Activated naive CD4-positive, alpha-beta T cell treated with anti-CD3 and anti-CD28 coated beads for 36 hours (primary cell): ENCODE measurements at regions not wholly inside any gene's neighbourhood (a gene's known extent, or its start where the extent isn't known, plus 50 kb on each side); places are given as distances from the start of the nearest gene placed in this dataset.
"Not testable (repeated sequence)": the region's sequence is repeated elsewhere in the genome, so short reads cannot be mapped to it uniquely, and the experiment has no call there.

Experiments used
- CTCF ChIA-PET: fragments of 350-600 bp; sonication (Branson Sonifier 250); formaldehyde crosslinking; loops from one replicate; lab custom pipeline; 2021; ENCODE audit warnings: antibody characterized with exemption; lab: Charles Lee
- DNase-seq: peaks from one replicate; pipeline ENCODE4 v3.0.0-alpha.2; 2020
- H3K27ac Mint-ChIP-seq: one replicate; pipeline ENCODE4 v1.8.0; 2021; ENCODE audit warnings: mild to moderate bottlenecking, mixed read lengths
- H3K27me3 Mint-ChIP-seq: one replicate; pipeline ENCODE4 v1.8.0; 2021; ENCODE audit warnings: low read depth, mixed read lengths
- H3K36me3 Mint-ChIP-seq: one replicate; pipeline ENCODE4 v1.8.0; 2021; ENCODE audit warnings: low read depth, mixed read lengths
- H3K4me1 Mint-ChIP-seq: one replicate; pipeline ENCODE4 v1.8.0; 2021; ENCODE audit warnings: low read depth, mixed read lengths
- H3K4me3 Mint-ChIP-seq: one replicate; pipeline ENCODE4 v1.8.0; 2021; ENCODE audit warnings: mild to moderate bottlenecking, moderate library complexity, mixed read lengths
- H3K9me3 Mint-ChIP-seq: one replicate; pipeline ENCODE4 v1.8.0; 2021; ENCODE audit warnings: mixed read lengths
- intact Hi-C: fragments of 100-400 bp; cut with micrococcal nuclease; formaldehyde crosslinking; loops from one replicate; pipeline ENCODE4 v1.15.1; 2023

DNA sequence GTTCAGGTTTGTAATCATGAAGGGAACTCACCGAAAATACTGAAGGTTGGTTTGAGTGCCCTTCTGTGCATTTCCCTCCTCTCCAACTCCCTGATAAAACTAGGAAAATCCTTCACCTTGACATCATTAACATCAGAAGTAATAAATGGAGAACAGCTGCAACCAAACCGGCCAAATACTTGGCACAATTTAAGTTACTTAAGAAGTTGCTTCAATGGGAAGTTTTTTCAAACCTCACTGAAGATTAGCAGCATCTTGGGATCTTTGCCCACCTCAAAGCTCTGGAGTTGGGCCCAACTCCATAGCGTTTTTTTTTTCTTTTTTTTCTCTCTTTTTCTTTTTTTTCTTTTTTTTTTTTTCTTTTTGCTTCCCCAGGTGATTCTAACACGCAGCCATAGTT is 784.8 kb downstream of the KCNA4 start:
- H3K36me3 Mint-ChIP-seq: no peaks in the 10 kb centered on the region
- DNase-seq: no peak
- no peaks in the 10 kb centered on the region for H3K27me3 Mint-ChIP-seq
- no peak overlapping the region for H3K27ac Mint-ChIP-seq
- H3K4me1 Mint-ChIP-seq: no peaks in the 10 kb centered on the region
- CTCF ChIA-PET: no interaction called here
- H3K9me3 Mint-ChIP-seq: peaks cover 14% of the 10 kb centered on the region
- H3K4me3 Mint-ChIP-seq: no peak overlapping the region
- intact Hi-C loops: no loop called here

DNA sequence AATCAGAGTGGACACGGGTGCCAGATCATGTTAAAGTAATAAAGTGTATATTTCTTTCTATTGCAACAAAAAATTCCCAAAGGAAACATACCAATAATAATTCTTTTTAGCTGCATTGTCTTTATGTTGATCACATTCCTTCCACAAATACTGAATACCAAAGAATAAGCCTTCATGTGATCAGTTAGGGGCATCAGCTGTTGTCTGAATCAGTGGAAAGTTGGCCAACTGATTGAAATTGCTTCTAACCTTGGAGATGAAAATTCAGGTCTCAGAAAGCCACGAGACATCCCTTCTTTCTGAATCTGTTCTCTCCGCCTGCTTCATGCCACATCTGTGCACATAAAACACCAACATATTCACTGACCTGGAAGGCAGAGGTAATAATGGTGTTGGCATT is 785.2 kb downstream of the KCNA4 start:
- Mint-ChIP-seq H3K9me3 (peaks cover 13% of the 10 kb centered on the region), H3K4me1 (no peaks in the 10 kb centered on the region), H3K36me3 (no peaks in the 10 kb centered on the region), H3K27me3 (no peaks in the 10 kb centered on the region), H3K4me3 (no peak overlapping the region), H3K27ac (no peak overlapping the region)
- DNase-seq: no peak
- intact Hi-C loops: no loop called here
- CTCF ChIA-PET: no interaction called here

DNA sequence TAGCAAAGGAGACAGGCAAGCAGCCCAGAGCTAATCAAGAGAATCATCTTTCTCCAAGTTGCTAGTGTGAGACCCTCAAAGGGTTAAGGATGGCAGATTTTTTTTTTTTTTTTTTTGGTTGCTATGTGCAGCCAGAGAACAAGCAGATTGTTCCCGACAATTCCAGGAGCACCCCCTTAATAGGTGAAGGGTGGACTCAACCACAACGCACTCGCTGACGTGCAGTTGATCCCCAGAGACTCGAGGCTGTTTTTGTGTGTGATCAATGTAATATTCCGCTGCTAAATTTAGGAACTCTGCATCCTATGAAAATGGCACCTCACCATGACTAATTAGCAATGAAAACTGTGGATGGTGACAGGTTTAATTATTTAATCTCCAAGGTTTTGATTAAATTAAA is 789.0 kb downstream of the KCNA4 start:
- Mint-ChIP-seq H3K27ac (no peak overlapping the region), H3K4me1 (no peaks in the 10 kb centered on the region), H3K4me3 (no peak overlapping the region), H3K9me3 (peaks cover 7% of the 10 kb centered on the region), H3K36me3 (no peaks in the 10 kb centered on the region), H3K27me3 (no peaks in the 10 kb centered on the region)
- CTCF ChIA-PET: no interaction called here
- DNase-seq: no peak
- intact Hi-C loops: no loop called here

DNA sequence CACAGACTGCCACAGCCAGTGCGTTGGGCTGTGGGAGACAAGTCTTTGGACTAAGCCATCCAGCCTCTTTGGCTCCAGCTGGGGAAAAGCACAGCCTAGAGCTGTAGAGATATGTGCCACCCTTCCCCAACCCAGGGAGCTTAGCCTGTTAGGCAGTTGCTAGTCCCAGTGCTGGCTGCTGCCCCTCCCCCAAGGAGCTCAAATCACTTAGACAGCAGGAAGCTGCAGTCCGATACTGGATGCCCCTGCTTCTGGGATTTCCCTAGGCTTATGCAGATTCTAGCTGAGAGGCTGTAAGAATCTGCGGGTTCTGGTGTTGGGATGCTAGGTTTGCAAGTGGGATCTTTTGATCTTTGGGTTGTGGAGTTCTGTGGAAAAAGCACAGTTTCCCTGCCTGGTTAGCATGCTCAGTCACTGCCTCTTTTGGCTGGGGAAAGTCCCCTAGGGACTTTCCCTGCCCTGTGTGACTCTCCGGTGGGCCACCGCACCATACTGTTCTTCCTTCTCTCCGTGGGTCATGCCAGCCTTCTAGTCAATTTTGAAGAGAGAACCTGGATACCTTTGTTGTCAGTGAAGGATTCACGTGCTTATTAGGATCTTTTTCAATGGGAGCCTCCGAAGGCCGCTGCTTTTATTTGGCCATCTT is 792.0 kb downstream of the KCNA4 start:
- Mint-ChIP-seq H3K4me3 (no peak overlapping the region), H3K27me3 (no peaks in the 10 kb centered on the region), H3K36me3 (no peaks in the 10 kb centered on the region), H3K27ac (no peak overlapping the region), H3K9me3 (peaks cover 18% of the 10 kb centered on the region), H3K4me1 (no peaks in the 10 kb centered on the region)
- intact Hi-C loops: no loop called here
- CTCF ChIA-PET: no interaction called here
- no peak for DNase-seq

DNA sequence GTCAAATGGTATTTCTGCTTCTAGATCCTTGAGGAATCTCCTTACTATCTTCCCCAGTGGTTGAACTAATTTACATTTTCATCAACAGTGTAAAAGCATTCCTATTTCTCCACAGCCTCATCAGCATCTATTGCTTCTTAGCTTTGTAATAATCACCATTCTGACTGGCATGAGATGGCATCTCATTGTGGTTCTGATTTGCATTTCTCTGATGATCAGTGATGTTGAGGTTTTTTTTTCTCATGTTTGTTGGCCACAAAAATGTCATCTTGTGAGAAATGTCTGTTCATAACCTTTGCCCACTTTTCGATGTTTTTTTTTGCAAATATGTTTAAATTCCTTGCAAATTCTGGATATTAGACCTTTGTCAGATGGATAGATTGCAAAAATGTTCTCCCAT is 797.3 kb downstream of the KCNA4 start:
- DNase-seq, CTCF ChIA-PET, intact Hi-C loops, H3K4me1 Mint-ChIP-seq, H3K36me3 Mint-ChIP-seq, H3K4me3 Mint-ChIP-seq, H3K27me3 Mint-ChIP-seq, H3K27ac Mint-ChIP-seq: not testable (repeated sequence)
- H3K9me3 Mint-ChIP-seq: peaks cover 28% of the 10 kb centered on the region

DNA sequence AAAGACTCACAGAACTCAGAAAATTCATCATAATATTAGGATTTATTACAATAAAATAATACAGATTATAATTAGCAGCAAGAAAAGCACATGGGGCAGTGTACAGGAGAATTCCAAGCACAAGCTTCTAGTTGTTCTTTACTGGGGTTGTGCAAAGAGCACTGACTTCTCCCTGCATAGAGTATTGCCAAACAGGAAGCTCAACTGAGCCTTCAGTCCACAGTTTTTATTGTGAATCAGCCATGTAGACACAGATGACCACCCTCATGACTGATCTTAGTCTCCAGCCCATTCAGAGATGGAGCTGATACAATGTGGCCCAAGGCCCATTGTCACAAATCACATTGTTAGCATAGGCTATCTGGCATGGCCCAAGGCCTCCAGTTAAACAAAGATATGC is 798.9 kb downstream of the KCNA4 start:
- Mint-ChIP-seq H3K27ac (no peak overlapping the region), H3K9me3 (peaks cover 26% of the 10 kb centered on the region), H3K27me3 (no peaks in the 10 kb centered on the region), H3K4me1 (no peaks in the 10 kb centered on the region), H3K36me3 (no peaks in the 10 kb centered on the region), H3K4me3 (no peak overlapping the region)
- intact Hi-C loops: no loop called here
- CTCF ChIA-PET: no interaction called here
- no peak for DNase-seq

DNA sequence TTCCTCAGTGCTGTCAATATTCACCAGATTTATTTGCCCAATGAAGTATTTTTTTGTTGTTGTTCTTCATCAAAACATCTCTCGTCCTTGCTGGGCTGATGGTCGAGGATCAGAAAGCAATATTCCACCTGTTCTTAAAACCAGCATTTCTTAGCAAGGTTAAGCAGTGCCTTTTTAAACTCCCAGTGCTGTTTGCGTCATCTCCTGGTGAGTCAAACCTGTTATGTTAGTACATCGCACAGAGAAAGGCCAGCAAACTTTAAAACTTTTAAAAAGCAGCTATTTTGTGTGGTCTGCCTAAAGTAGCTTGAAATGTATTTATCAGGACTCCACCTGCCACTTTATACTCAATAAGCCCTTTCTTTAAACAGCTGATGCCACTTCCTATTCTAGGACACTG is 802.0 kb downstream of the KCNA4 start:
- CTCF ChIA-PET: no interaction called here
- H3K4me3 Mint-ChIP-seq: no peak overlapping the region

DNA sequence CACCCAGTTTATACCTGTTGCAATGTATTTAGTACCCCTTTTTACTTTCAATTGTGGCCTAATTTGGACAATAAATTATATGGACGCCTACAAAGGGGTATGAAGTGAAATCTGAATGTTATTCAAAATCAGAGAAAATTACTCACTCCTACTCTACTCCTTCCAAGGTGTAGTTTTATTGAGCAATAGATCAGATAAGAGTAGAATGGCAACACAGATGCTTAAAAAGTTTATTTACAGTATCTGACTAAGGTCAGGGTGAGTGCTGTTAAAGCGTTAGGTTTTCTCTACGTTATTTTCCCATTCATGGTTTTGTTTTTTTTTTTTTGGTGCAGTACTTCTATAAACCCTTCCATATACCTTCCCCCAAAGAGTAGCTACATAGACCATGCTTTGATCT is 805.6 kb downstream of the KCNA4 start:
- CTCF ChIA-PET: no interaction called here
- Mint-ChIP-seq H3K27me3 (no peaks in the 10 kb centered on the region), H3K36me3 (no peaks in the 10 kb centered on the region), H3K9me3 (peaks cover 10% of the 10 kb centered on the region), H3K27ac (no peak overlapping the region), H3K4me1 (no peaks in the 10 kb centered on the region), H3K4me3 (no peak overlapping the region)
- intact Hi-C loops: no loop called here
- DNase-seq: no peak

More for the DNA sequence above, 802.0 kb downstream of the KCNA4 start:
- DNase-seq: no peak
- intact Hi-C loops: no loop called here
- H3K36me3 Mint-ChIP-seq: no peaks in the 10 kb centered on the region
- no peaks in the 10 kb centered on the region for H3K4me1 Mint-ChIP-seq
- no peaks in the 10 kb centered on the region for H3K27me3 Mint-ChIP-seq
- H3K27ac Mint-ChIP-seq: no peak overlapping the region
- H3K9me3 Mint-ChIP-seq: peaks cover 23% of the 10 kb centered on the region

DNA sequence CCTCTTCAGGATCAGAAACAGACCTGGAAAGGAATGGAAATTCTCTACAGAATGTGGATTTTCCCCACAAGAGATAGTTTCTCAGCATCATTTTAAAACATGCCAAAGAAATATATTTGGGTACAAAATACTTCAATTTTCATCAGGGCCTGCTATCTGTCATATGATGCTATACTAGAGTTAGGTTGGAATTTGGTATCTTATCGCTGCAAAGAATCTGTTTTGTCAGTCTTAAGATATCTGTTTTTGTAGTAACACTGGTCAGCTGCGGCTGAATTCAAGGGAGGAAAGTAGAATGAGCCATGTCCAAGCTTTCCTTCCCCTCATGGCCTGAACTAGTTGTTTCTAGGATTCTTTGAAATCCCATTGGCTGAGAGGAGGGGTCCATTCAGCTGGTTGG is 806.4 kb downstream of the KCNA4 start:
- intact Hi-C loops: no loop called here
- CTCF ChIA-PET: no interaction called here
- H3K4me1 Mint-ChIP-seq: no peaks in the 10 kb centered on the region
- H3K27ac Mint-ChIP-seq: no peak overlapping the region
- H3K27me3 Mint-ChIP-seq: no peaks in the 10 kb centered on the region
- no peaks in the 10 kb centered on the region for H3K36me3 Mint-ChIP-seq
- H3K4me3 Mint-ChIP-seq: no peak overlapping the region
- no peak for DNase-seq
- H3K9me3 Mint-ChIP-seq: peaks cover 12% of the 10 kb centered on the region

DNA sequence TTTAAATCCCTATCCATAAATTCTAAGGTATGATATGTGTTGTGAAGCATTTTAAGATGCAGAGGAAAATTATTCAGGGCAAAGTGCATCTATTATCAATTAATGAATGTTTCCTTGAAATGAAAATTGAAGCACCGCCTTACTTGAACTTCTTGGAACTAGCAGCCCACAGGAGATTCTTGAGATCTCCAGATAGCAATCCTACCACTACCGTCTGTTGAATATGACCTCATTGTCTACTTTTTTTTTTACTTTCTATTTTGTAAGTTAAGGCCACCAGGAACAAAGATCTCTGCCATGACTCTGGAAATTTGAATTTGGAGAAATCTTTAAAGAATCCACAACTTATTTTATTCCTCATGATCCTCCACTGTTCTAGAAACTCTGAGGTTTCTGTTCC is 808.7 kb downstream of the KCNA4 start:
- H3K4me3 Mint-ChIP-seq: no peak overlapping the region
- no peaks in the 10 kb centered on the region for H3K27me3 Mint-ChIP-seq
- H3K9me3 Mint-ChIP-seq: peaks cover 12% of the 10 kb centered on the region
- no peak overlapping the region for H3K27ac Mint-ChIP-seq
- no peak for DNase-seq
- H3K4me1 Mint-ChIP-seq: no peaks in the 10 kb centered on the region
- intact Hi-C loops: no loop called here
- H3K36me3 Mint-ChIP-seq: no peaks in the 10 kb centered on the region
- CTCF ChIA-PET: no interaction called here

DNA sequence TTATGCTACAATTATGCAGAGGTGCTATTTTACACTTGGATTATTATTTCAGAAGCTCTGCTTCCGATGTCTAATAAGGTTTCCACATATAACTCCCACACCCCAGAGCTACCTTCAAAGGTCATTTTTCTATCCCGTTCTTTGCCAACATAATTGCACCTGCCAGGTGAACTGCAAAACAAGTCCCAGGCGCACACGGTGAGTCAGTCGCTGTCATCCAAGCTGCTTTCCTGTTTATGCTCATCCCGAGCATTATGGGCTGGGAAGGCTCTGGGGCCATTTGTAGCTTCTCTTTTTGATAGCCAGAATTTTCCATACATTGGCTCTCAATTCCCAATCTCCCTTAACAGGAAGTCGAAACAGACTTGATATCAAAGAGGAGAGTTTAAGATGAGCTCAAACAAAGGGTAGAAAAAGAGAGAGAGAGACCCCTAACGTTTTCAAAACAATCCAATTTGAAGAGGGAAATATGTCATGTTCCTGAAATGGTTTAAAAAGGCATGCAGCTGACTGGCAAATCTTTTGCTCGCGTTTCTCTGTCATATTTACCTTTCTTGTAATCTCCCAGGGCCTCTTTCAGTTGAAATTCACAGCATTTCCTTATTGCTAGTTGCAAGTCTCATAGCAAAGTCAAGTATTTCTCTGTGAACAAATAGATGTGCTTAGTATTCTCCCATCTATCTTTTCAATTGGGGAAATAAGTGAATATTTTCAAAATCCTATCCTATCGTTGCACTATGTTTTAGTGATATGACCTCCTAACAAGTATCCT is 815.9 kb downstream of the KCNA4 start:
- Mint-ChIP-seq H3K9me3 (peaks cover 3% of the 10 kb centered on the region), H3K27ac (no peak overlapping the region), H3K4me1 (no peaks in the 10 kb centered on the region), H3K27me3 (no peaks in the 10 kb centered on the region), H3K36me3 (no peaks in the 10 kb centered on the region), H3K4me3 (no peak overlapping the region)
- CTCF ChIA-PET: interaction anchor here (0.6 kb wide), 1 partner anchor 1441 kb away, joined by 3 read pairs; no protein-coding TSS in a partner anchor
- intact Hi-C loops: no loop called here
- DNase-seq: no peak

DNA sequence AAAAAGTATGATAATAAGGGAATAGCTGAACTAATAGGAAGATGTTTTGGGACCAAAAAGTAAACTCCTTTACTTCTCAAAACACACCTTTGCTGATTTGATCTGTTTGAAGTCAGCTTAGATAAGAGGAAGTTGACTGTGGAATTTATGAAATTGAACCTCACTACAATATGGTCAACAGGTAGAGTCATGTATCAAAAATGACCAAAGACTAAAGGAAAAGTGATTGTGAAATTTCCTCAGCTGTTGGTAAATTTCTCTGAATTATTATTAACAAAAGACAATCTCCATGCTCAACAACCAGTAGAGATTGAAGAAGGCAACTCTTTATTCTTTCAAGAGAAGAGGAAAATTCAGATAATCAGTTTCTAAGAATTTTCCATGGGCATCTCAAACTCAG is 826.5 kb downstream of the KCNA4 start:
- no peak for DNase-seq
- H3K36me3 Mint-ChIP-seq: no peaks in the 10 kb centered on the region
- peaks cover 12% of the 10 kb centered on the region for H3K9me3 Mint-ChIP-seq
- H3K27me3 Mint-ChIP-seq: no peaks in the 10 kb centered on the region
- H3K4me1 Mint-ChIP-seq: no peaks in the 10 kb centered on the region
- intact Hi-C loops: no loop called here
- no peak overlapping the region for H3K27ac Mint-ChIP-seq
- H3K4me3 Mint-ChIP-seq: no peak overlapping the region
- CTCF ChIA-PET: no interaction called here

DNA sequence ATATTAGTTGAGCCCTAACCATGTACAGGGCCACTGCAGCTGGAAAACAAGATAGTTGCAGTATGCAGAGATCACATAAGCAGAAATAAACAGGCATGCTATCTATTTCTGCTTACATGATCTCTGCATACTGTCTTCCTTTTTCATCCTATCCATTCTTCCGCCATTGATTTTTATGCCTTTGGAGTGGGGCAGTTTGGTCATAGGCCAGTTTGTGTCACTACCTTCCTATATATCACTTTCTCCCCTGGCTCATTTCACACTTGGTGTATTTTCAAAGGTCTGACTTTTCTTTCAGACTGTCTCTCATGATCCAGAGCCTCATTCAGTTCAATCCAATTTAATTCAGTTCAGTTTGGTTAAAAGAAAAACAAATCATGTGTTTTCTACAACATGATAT is 829.6 kb downstream of the KCNA4 start:
- no peaks in the 10 kb centered on the region for H3K36me3 Mint-ChIP-seq
- H3K4me1 Mint-ChIP-seq: no peaks in the 10 kb centered on the region
- no peak for DNase-seq
- H3K27me3 Mint-ChIP-seq: no peaks in the 10 kb centered on the region
- peaks cover 12% of the 10 kb centered on the region for H3K9me3 Mint-ChIP-seq
- H3K27ac Mint-ChIP-seq: no peak overlapping the region
- CTCF ChIA-PET: no interaction called here
- intact Hi-C loops: no loop called here
- no peak overlapping the region for H3K4me3 Mint-ChIP-seq
